Subcutaneous abdominal adipose tissue (tissue), 5 donors: ENCODE measurements at regions not wholly inside any gene's neighbourhood (a gene's known extent, or its start where the extent isn't known, plus 50 kb on each side); places are given as distances from the start of the nearest gene placed in this dataset.

Experiments used
- H3K27ac ChIP-seq: one replicate; pipeline ENCODE4 v1.7.0; 2013; ENCODE audit warnings: low read depth, mild to moderate bottlenecking, inconsistent platforms, low read length, moderate library complexity
- H3K27me3 ChIP-seq, 5 donors: one replicate each; pipeline ENCODE4 v1.7.0; 2013; ENCODE audit warnings: low read length in 5 of 5, inconsistent platforms in 1 of 5; ENCODE audit not compliant: control insufficient read depth in 5 of 5, insufficient read depth in 4 of 5
- H3K36me3 ChIP-seq, 5 donors: one replicate each; pipeline ENCODE4 v1.7.0; 2013; ENCODE audit warnings: low read length in 5 of 5; ENCODE audit not compliant: control insufficient read depth in 5 of 5, insufficient read depth in 5 of 5
- H3K4me1 ChIP-seq, 5 donors: one replicate each; pipeline ENCODE4 v1.7.0; 2013; ENCODE audit warnings: low read length in 5 of 5, mild to moderate bottlenecking in 3 of 5, moderate library complexity in 1 of 5; ENCODE audit not compliant: control insufficient read depth in 5 of 5, insufficient read depth in 5 of 5
- H3K4me3 ChIP-seq, 5 donors: one replicate each; pipeline ENCODE4 v1.7.0; 2013; ENCODE audit warnings: low read length in 5 of 5, low read depth in 1 of 5
- H3K9ac ChIP-seq, 5 donors: one replicate each; pipeline ENCODE4 v1.7.0; 2013; ENCODE audit warnings: low read length in 5 of 5, mild to moderate bottlenecking in 4 of 5, moderate library complexity in 3 of 5
- H3K9me3 ChIP-seq, 5 donors: one replicate each; pipeline ENCODE4 v1.7.0; 2013; ENCODE audit warnings: low read length in 5 of 5; ENCODE audit not compliant: control insufficient read depth in 5 of 5
- donor health status: healthy.
- donor health status: healthy.
- donor health status: healthy.
- donor health status: healthy.
- donor health status: healthy.

DNA sequence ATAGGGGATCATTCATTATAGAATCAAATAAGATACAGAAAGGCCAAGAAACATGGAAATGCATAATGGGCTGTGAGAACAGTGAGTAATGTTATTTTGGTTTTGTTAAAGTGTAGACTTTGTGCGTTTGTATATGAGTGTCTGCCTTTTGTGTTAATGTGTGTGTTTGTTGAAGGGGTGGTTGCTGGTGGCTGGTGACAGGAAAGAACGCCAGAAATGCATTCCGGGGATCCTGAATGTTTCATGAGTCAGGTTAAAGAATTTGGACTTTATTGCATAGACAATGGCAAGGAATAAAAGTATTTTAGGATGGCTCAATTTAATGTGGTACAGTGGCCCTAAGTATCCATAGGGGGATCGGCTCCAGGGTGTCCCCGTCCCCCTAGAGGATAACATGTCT lies 1228.9 kb downstream of the PCDH7 start:
- Histone ChIP-seq H3K27me3 (no peaks in the 10 kb centered on the region), H3K9ac (no peak overlapping the region), H3K36me3 (no peaks in the 10 kb centered on the region), H3K4me3 (no peak overlapping the region), H3K4me1 (no peaks in the 10 kb centered on the region), H3K27ac (no peak overlapping the region), H3K9me3 (no peaks in the 10 kb centered on the region)

DNA sequence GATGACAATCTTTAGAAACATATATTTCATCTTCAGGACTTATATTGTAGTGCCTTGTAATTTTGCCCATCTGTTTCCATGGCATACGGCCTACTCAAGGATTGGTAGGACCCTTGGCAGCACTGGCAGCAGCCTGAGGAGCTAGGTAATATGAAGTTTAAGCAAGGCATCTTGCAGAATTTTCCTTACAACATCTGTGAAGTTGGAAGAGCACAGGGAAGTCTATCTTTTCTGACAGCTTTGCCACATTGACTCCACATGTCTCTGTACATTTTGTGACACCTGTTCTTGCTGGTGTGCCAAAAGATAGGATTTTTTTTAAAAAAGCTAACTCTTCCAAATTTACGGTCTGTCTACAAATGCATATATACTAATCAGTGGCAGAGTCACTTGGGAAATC lies 1235.2 kb downstream of the PCDH7 start:
- Histone ChIP-seq H3K36me3 (no peaks in the 10 kb centered on the region), H3K9me3 (no peaks in the 10 kb centered on the region), H3K4me1 (no peaks in the 10 kb centered on the region), H3K4me3 (no peak overlapping the region), H3K9ac (no peak overlapping the region), H3K27me3 (no peaks in the 10 kb centered on the region), H3K27ac (no peak overlapping the region)

DNA sequence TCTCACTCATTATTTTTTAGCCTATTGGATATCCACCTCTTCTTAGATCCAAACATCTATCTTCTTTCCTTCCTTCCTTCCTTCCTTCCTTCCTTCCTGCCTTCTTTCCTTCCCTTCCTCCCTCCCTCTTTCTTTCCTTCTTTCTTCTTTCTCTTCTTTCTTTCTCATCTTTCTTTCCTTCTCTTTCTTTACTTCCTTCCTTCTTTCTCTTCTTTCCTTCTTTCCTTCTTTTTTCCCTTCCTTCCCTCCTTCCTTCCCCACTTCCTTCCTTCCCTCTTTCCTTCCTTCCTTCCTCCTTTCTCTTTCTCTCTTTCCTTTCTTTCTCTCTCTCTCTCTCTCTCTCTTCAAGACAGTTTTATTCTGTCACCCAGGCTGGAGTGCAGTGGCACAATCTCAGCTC lies 1239.8 kb downstream of the PCDH7 start:
- no peak overlapping the region for H3K9ac ChIP-seq
- H3K27ac ChIP-seq: no peak overlapping the region
- no peaks in the 10 kb centered on the region for H3K9me3 ChIP-seq
- H3K4me3 ChIP-seq: no peak overlapping the region
- H3K4me1 ChIP-seq: peaks cover 0 to 4% (median 0%) of the 10 kb centered on the region in 5 donors
- no peaks in the 10 kb centered on the region for H3K36me3 ChIP-seq
- H3K27me3 ChIP-seq: no peaks in the 10 kb centered on the region

DNA sequence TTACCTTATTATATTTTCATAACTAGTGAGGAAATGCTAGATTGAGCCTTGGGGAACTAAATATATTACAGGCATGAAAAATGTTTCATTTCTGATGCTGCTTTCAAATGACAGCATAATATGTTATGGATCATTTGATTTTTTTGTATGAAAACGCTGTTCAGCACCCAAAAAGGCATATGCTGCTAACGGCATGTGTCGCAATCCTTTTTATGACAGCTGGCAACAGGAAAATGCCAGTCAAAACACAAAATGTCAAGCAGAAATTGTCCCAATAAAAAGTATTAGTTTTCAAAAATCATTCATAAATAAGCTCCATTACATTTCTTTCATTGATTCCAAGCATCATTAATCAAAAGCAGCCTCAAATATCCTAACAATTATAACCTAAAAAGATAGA lies 1244.5 kb downstream of the PCDH7 start:
- Histone ChIP-seq H3K9ac (no peak overlapping the region), H3K27ac (no peak overlapping the region), H3K9me3 (no peaks in the 10 kb centered on the region)

DNA sequence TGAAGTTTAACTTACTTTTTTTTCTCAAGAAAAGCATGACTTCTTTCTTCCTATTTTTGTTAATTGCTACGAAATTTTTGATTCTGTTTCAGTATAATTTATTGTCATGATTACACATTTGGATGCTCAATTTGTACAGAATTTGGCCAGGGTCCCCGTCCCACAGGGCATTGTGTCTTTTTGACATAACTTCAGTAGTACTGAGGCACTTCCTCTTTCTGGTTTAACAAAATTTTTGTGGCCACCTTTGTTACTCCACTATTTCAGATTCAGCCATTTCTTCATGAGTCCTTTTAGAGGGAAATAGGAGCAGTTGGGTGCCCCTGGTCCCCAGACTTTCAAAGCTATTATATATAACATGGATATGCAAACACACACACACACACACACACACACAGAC lies 1248.7 kb downstream of the PCDH7 start:
- no peak overlapping the region for H3K4me3 ChIP-seq
- no peaks in the 10 kb centered on the region for H3K36me3 ChIP-seq
- H3K27ac ChIP-seq: no peak overlapping the region
- H3K9me3 ChIP-seq: no peaks in the 10 kb centered on the region
- H3K27me3 ChIP-seq: no peaks in the 10 kb centered on the region
- no peak overlapping the region for H3K9ac ChIP-seq
- H3K4me1 ChIP-seq: peaks cover 0 to 4% (median 0%) of the 10 kb centered on the region in 5 donors

More for the DNA sequence above, 1244.5 kb downstream of the PCDH7 start:
- peaks cover 0 to 4% (median 0%) of the 10 kb centered on the region in 5 donors for H3K4me1 ChIP-seq
- no peak overlapping the region for H3K4me3 ChIP-seq
- no peaks in the 10 kb centered on the region for H3K36me3 ChIP-seq
- H3K27me3 ChIP-seq: no peaks in the 10 kb centered on the region

DNA sequence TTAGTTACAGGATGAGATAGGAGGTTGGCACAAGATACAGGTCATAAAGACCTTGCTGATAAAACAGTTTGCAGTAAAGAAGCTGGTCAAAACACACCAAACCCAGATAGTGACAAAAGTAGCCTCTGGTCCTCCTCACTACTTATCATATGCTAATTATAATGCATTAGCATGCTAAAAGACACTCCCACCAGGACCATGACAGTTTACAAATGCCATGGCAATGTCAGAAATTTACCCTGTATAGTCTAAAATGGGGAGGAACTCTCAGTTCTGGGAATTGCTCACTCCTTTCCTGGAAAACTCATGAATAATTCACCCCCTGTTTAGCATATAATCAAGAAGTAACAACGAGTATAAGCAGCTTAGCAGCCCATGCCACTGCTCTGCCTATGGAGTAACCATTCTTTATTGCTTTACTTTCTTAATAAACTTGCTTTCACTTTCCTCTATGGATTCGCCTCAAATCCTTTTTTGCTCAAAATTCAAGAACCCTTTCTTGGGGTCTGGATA lies 1254.4 kb downstream of the PCDH7 start:
- Histone ChIP-seq H3K27me3 (no peaks in the 10 kb centered on the region), H3K36me3 (no peaks in the 10 kb centered on the region), H3K27ac (no peak overlapping the region), H3K9ac (no peak overlapping the region), H3K4me1 (no peaks in the 10 kb centered on the region), H3K4me3 (no peak overlapping the region), H3K9me3 (peaks cover 0 to 3% (median 0%) of the 10 kb centered on the region in 5 donors)

DNA sequence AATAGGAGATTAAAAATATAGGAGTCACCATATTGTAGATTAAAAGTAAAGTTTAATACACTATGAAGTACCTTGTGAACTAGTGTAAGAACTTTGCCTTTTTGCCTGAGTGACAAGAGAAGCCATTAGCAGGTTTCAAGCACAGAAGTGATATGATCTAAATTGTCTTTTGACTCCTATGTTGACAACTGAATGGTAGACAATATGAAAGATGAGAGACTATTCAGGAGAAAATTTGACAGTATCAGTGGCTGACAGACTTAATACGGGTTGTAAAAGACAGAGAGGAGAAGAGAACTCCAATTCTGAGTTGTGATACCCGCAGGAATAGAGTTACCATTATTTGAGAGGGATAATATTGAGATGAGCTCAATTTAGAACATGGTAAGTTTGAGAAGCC lies 1259.8 kb downstream of the PCDH7 start:
- H3K9me3 ChIP-seq: peaks cover 0 to 3% (median 0%) of the 10 kb centered on the region in 5 donors
- H3K4me1 ChIP-seq: no peaks in the 10 kb centered on the region
- no peak overlapping the region for H3K27ac ChIP-seq
- no peak overlapping the region for H3K4me3 ChIP-seq
- H3K27me3 ChIP-seq: no peaks in the 10 kb centered on the region
- no peak overlapping the region for H3K9ac ChIP-seq
- H3K36me3 ChIP-seq: no peaks in the 10 kb centered on the region

DNA sequence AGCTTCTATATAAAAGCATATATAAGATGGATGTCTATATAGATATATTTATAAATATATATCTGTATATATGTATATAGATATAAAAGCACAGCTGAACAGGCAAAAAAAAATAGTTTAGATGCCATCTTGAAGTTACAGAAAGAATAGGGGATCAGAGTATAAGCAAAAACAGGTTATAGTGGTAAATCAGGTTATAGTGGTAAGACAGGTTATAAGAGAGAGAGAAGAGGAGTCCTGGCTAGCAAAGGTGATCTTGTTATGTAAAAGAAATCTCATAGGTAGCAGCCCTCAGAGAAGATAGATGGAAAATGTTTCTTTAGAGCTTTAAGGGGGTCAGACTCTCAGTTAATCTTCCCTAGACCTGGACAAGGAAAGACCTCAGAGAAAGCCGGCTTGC lies 1263.1 kb downstream of the PCDH7 start:
- Histone ChIP-seq H3K36me3 (no peaks in the 10 kb centered on the region), H3K9me3 (peaks cover 0 to 3% (median 0%) of the 10 kb centered on the region in 5 donors)

DNA sequence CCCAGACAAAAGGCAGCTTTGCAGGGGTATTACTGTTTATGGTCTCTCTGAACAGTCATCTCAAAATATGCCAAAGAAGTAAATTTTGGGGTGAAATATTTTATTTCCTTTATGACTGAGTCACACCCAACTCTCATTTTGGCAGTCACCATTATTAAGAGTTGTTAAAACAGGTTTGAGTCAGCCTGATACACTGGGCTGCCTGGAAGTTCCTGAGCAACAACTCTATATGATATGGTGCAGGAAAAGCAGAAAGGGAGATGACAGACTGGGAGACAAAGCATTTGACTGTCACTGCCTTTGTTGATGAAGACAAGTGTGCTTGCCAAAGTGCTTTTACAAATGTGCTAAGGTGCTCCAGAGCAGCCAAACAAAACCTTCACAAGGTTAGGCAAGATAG lies 1263.5 kb downstream of the PCDH7 start:
- Histone ChIP-seq H3K9ac (no peak overlapping the region), H3K27me3 (no peaks in the 10 kb centered on the region), H3K4me3 (no peak overlapping the region), H3K27ac (no peak overlapping the region), H3K9me3 (peaks cover 0 to 1% (median 0%) of the 10 kb centered on the region in 5 donors), H3K4me1 (peaks cover 0 to 12% (median 6%) of the 10 kb centered on the region in 5 donors), H3K36me3 (no peaks in the 10 kb centered on the region)

More for the DNA sequence above, 1263.1 kb downstream of the PCDH7 start:
- peaks cover 0 to 12% (median 6%) of the 10 kb centered on the region in 5 donors for H3K4me1 ChIP-seq
- H3K4me3 ChIP-seq: no peak overlapping the region
- H3K27me3 ChIP-seq: no peaks in the 10 kb centered on the region
- no peak overlapping the region for H3K9ac ChIP-seq
- no peak overlapping the region for H3K27ac ChIP-seq

DNA sequence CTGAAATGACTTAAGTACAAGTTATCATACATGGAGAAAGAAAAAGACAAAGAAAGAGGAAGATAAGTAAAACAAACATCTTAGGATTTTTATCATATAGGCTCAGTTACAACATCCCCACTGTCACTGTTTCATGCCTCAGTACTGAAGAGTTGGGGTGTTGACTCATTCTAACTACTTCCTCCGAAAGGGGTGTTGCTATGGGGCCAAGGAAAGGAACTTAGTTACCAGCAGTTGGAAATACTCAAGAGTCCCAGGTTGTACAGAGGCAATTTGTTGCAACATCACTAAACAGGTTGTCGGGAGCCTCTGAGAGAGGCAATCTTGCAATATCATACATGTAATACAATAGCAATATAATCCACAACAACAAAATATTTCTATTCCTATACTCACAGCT lies 1264.7 kb downstream of the PCDH7 start:
- Histone ChIP-seq H3K27me3 (no peaks in the 10 kb centered on the region), H3K4me3 (no peak overlapping the region), H3K4me1 (peaks cover 0 to 12% (median 6%) of the 10 kb centered on the region in 5 donors), H3K27ac (no peak overlapping the region), H3K36me3 (no peaks in the 10 kb centered on the region), H3K9me3 (peaks cover 0 to 2% (median 0%) of the 10 kb centered on the region in 5 donors), H3K9ac (no peak overlapping the region)
